NCI-H1694 (cell line): ENCODE measurements at regions not wholly inside any gene's neighbourhood (a gene's known extent, or its start where the extent isn't known, plus 50 kb on each side); places are given as distances from the start of the nearest gene placed in this dataset.

Source experiments
- DNase-seq: peaks from one replicate; lab custom pipeline; 2025; lab: John Stamatoyannopoulos, UW

- DNase-seq, result no peak
These were observed 55.0 kb downstream of the TMEM30B start for GRCh38 chr14:61226015-61226654.

GRCh38 chr14:61225344-61225743 lies 55.8 kb downstream of the TMEM30B start:
- no peak for DNase-seq

DNA sequence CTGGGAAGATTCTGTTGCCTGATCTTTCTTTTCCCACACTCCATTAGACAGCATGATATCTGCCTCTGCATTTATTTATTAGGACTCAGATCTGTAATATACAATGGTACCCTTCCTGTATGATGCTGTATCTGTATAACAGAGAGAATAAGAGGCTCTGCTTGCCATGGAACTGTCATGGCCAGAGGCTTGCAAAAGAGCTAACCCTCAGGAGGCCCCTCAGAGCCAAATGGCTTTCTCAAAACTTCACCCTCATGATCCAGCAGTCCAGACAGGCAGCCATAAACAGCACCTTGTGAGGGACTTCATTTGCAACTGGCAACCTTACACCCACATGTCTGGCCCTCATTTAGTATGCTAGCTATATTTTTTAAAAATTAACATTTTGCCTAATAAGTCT lies 57.6 kb downstream of the TMEM30B start:
- DNase-seq, result no peak

GRCh38 chr14:61222388-61222787 lies 58.8 kb downstream of the TMEM30B start:
- DNase-seq, result no peak

GRCh38 chr14:61221906-61222305 lies 59.2 kb downstream of the TMEM30B start:
- DNase-seq, result no peak

DNA sequence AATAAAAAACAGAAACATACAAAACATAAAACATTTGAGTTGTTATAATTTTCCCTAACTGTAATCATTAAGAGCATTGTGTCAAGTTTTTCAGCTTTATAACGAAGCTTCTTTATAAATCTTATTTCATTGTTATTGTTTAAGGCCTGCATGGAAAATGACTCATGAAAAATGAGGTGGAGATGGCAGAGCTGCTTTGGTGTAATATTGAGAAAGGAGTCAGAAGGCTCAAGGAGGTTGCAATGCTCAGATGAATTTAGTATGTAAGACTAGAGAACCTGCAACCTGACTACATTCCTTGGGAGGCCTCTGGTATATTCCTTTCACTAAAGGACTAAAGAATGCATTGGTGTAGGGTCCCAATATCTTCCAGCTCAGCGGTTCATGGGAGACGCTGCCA lies 61.5 kb downstream of the TMEM30B start:
- DNase-seq, result no peak

DNA sequence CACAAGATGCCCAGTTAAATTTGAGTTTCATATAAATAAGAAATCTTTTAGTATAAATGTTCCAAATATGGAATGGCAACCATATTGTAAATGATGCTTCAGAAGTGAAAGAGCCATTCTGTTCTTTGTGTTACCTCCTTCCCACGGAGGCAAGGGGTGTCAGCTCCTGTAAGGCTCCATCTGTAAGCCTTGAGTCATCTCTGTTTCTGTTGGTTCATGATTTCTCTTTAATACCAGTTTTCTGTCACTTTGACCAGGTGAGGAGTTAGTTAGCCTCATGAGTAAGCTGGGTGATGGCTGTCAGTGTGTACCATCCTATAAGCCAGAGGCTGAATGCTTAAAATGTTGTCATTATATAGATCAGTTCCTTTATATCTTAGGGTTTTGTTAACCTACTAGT lies 61.9 kb downstream of the TMEM30B start:
- DNase-seq, result no peak

DNA sequence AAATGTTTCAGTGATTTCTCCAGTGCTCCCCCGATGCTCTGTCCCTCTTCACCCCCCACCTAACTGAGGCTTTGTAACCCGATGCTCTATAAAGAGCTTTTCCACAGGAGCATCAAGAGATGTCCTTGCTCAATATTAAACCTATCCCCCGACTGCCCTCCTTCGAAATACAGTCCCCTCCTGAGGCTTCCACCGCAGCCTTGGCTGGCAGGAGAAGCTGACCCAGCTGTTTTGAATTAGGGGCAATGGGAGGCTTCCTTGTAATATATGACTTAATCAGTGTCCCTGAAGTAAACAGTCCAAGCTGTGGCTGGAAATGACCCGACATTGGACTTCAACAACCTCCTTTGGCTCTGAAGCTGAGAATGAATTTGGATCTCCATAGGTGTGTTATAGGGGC lies 62.4 kb downstream of the TMEM30B start:
- DNase-seq, result no peak

GRCh38 chr14:61218157-61218556 lies 63.0 kb downstream of the TMEM30B start:
- DNase-seq, result no peak

- DNase-seq, result no peak
These were observed 63.6 kb downstream of the TMEM30B start for GRCh38 chr14:61217516-61217915.

GRCh38 chr14:61215222-61216020 lies 65.7 kb downstream of the TMEM30B start:
- no peak for DNase-seq

GRCh38 chr14:61213920-61214319 lies 67.2 kb downstream of the TMEM30B start:
- no peak for DNase-seq

- no peak for DNase-seq
These were observed 67.9 kb downstream of the TMEM30B start for GRCh38 chr14:61213191-61213621.

- no peak for DNase-seq
These were observed 68.6 kb downstream of the TMEM30B start for GRCh38 chr14:61212546-61212945.

DNA sequence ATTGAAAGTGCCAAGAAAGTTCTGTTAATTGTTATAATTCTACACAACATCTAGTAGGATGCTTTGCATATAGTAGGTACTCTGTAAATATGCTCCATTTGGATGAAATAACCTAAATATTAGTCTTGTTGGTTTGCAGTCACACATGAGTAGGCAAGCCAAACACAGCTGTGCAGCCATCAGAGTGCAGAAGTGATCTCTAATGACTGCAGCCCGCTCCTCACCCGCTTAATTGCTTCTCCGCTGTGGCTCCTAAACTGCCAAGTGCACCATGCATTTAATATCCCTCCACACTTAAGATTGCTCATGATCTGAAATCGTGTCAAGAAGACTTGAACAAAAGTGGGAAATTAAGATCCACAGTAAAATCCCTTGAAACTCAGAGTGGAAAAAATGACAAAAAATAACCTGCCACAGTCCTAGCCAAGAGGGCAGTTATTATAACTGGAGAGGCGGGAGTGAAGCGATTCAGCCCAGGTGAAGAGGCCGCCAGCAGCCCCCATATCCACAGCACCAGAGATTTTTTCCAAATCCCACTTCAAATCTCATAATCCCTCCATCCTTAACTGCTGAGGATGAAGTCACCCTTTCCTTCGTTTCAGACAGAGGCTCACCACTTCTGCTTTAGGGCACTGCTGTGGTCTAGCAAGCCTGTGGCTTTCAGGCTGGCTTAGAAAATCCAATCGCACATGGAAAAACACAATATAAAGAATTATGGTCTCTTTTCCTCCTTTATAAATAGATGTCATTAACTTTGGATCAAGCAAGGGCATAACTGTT lies 69.5 kb downstream of the TMEM30B start:
- DNase-seq, result peak; percentile 83

GRCh38 chr14:61203081-61203753 lies 77.9 kb downstream of the TMEM30B start:
- DNase-seq, result no peak

GRCh38 chr14:61202124-61202523 lies 79.0 kb downstream of the TMEM30B start:
- DNase-seq, result no peak

- no peak for DNase-seq
These were observed 80.0 kb downstream of the TMEM30B start for GRCh38 chr14:61201171-61201570.

- no peak for DNase-seq
These were observed 83.7 kb downstream of the TMEM30B start for GRCh38 chr14:61197416-61197815.

DNA sequence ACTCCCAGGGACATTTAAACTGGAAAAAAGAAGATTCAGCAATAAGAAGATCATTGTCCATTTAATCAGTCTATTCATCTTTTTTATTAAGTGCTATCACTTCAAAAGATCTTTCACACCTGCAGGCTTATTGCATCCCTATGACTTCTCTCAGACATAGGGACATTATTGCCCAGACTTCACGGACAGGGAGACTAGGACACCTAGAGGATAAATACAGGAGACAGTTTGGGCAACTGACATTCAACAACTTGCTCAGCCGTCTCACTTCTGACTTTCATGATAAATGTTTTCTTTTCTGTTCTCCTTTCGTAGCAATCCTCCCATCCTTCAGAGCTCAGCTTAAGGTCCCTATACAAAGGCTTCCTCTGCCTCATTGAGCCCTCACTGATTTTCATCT lies 84.3 kb downstream of the TMEM30B start:
- no peak for DNase-seq

GRCh38 chr14:61196034-61196433 lies 85.1 kb downstream of the TMEM30B start:
- no peak for DNase-seq

DNA sequence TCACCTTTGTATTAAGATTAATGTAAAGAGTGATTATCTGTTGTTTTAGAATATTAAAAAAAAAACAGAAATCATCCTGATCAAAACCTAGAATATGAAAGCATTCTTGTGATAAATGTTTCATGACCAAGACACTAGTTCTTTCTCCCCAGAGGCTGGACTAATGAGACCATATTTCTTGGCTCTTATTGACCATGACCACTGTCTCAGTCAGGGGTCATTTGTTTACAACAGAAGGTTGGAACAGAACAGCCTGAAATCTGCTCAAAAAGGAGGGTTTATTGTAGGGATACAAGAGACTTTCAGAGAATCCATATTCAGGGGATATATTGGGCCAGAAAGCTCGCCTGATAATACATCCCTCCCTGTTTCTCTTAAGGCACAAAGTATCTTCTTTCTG lies 87.7 kb downstream of the TMEM30B start:
- DNase-seq, result no peak
